ENCODE measurements at regions not wholly inside any gene's neighbourhood (a gene's known extent, or its start where the extent isn't known, plus 50 kb on each side); places are given as distances from the start of the nearest gene placed in this dataset.

GRCh38 chr5:4563400-4563799, 576.7 kb upstream of the ADAMTS16 start:
- Histone ChIP-seq H3K9me3 (ENCODE audit: low read length) (no peaks in the 10 kb centered on the region), H3K27ac (ENCODE audit: low read depth, low read length, poor library complexity, severe bottlenecking) (no peak overlapping the region), H3K4me2 (ENCODE audit: low read length) (no peak overlapping the region), H3K36me3 (ENCODE audit: insufficient read depth, low read length) (no peaks in the 10 kb centered on the region), H3K4me3 (ENCODE audit: low read depth, low read length, poor library complexity, severe bottlenecking) (no peak overlapping the region), H2AFZ (ENCODE audit: low read length) (no peak overlapping the region), H3K9me2 (ENCODE audit: insufficient read depth, low read length) (no peaks in the 10 kb centered on the region), H3K4me1 (ENCODE audit: insufficient read depth, low read length, poor library complexity, severe bottlenecking) (no peaks in the 10 kb centered on the region), H3K79me2 (ENCODE audit: insufficient read depth, low read depth, low read length) (no peaks in the 10 kb centered on the region), H4K20me1 (ENCODE audit: insufficient read depth, low read length) (no peaks in the 10 kb centered on the region)
- POLR2A ChIA-PET = no interaction called here
- intact Hi-C loops (cut with micrococcal nuclease; ENCODE audit: unreplicated experiment) = no loop called here
- CTCF ChIA-PET (ENCODE audit: unreplicated experiment) = no interaction called here
- peak; percentile 2 for DNase-seq (ENCODE audit: low spot score)
- TF ChIP-seq EZH2phosphoT487 (IDR thresholded peaks at IDR 0.05; ENCODE audit: borderline replicate concordance, low read depth, low read length) (no peak), CTCF (conservative IDR thresholded peaks at IDR 0.05; ENCODE audit: low read length) (0 out of 2 replicates have a peak, but pooled peaks have one; percentile 21)
- BruUV-seq (replicated peaks) = no TSS peak

GRCh38 chr5:4570047-4570995, 569.8 kb upstream of the ADAMTS16 start:
- TF ChIP-seq CTCF (conservative IDR thresholded peaks at IDR 0.05; ENCODE audit: low read length) = no peak
- TF ChIP-seq EZH2phosphoT487 (IDR thresholded peaks at IDR 0.05; ENCODE audit: borderline replicate concordance, low read depth, low read length) = no peak
- no TSS peak for BruUV-seq (replicated peaks)
- Histone ChIP-seq H3K4me1 (ENCODE audit: insufficient read depth, low read length, poor library complexity, severe bottlenecking) (no peaks in the 10 kb centered on the region), H2AFZ (ENCODE audit: low read length) (no peak overlapping the region), H3K9me3 (ENCODE audit: low read length) (no peaks in the 10 kb centered on the region), H3K4me2 (ENCODE audit: low read length) (no peak overlapping the region), H3K79me2 (ENCODE audit: insufficient read depth, low read depth, low read length) (no peaks in the 10 kb centered on the region), H3K27ac (ENCODE audit: low read depth, low read length, poor library complexity, severe bottlenecking) (no peak overlapping the region), H4K20me1 (ENCODE audit: insufficient read depth, low read length) (no peaks in the 10 kb centered on the region), H3K4me3 (ENCODE audit: low read depth, low read length, poor library complexity, severe bottlenecking) (no peak overlapping the region), H3K9me2 (ENCODE audit: insufficient read depth, low read length) (no peaks in the 10 kb centered on the region), H3K36me3 (ENCODE audit: insufficient read depth, low read length) (no peaks in the 10 kb centered on the region)
- ChIA-PET CTCF (ENCODE audit: unreplicated experiment) (no interaction called here), POLR2A (no interaction called here)
- intact Hi-C loops (cut with micrococcal nuclease; ENCODE audit: unreplicated experiment) = no loop called here
- DNase-seq (ENCODE audit: low spot score) = no peak

All from OCI-LY7 (cell line).